ENCODE measurements at regions not wholly inside any gene's neighbourhood (a gene's known extent, or its start where the extent isn't known, plus 50 kb on each side); places are given as distances from the start of the nearest gene placed in this dataset.
"Not testable (repeated sequence)": the region's sequence is repeated elsewhere in the genome, so short reads cannot be mapped to it uniquely, and the experiment has no call there.

GRCh38 chr2:111373989-111374388 is 253.3 kb downstream of the BCL2L11 start:
- TF ChIP-seq CTCF (conservative IDR thresholded peaks at IDR 0.05 in 1 of 2, IDR thresholded peaks at IDR 0.05 in 1 of 2; ENCODE audit: low read depth in 1 of 2, low read length in 2 of 2); EZH2 (IDR thresholded peaks at IDR 0.05; ENCODE audit: low read length, missing control alignments): not testable (repeated sequence)
